ENCODE measurements at regions not wholly inside any gene's neighbourhood (a gene's known extent, or its start where the extent isn't known, plus 50 kb on each side); places are given as distances from the start of the nearest gene placed in this dataset.

GRCh38 chr6:132952031-132952867 is 137.9 kb downstream of the RPS12 start:
- TF ChIP-seq CTCF (IDR thresholded peaks at IDR 0.05; ENCODE audit: low read length, missing control alignments): no peak
- DNase-seq (ENCODE audit: low read depth): no peak
- no peak overlapping the region for H3K4me3 ChIP-seq (replicated peaks; ENCODE audit: low read depth, low read length)

- no peak for TF ChIP-seq CTCF (IDR thresholded peaks at IDR 0.05; ENCODE audit: low read length, missing control alignments)
Measured at GRCh38 chr6:132952986-132953385, 138.6 kb downstream of the RPS12 start.

GRCh38 chr6:132954222-132954621 is 139.9 kb downstream of the RPS12 start:
- no peak for DNase-seq (ENCODE audit: low read depth)
- no peak for TF ChIP-seq CTCF (IDR thresholded peaks at IDR 0.05; ENCODE audit: low read length, missing control alignments)

More at GRCh38 chr6:132952986-132953385, 138.6 kb downstream of the RPS12 start:
- no peak overlapping the region for H3K4me3 ChIP-seq (replicated peaks; ENCODE audit: low read depth, low read length)
- DNase-seq (ENCODE audit: low read depth): no peak

GRCh38 chr6:132954936-132955335 is 140.6 kb downstream of the RPS12 start:
- H3K4me3 ChIP-seq (replicated peaks; ENCODE audit: low read depth, low read length): no peak overlapping the region
- no peak for TF ChIP-seq CTCF (IDR thresholded peaks at IDR 0.05; ENCODE audit: low read length, missing control alignments)
- no peak for DNase-seq (ENCODE audit: low read depth)

More at GRCh38 chr6:132954222-132954621, 139.9 kb downstream of the RPS12 start:
- no peak overlapping the region for H3K4me3 ChIP-seq (replicated peaks; ENCODE audit: low read depth, low read length)

GRCh38 chr6:132959639-132960326 is 145.4 kb downstream of the RPS12 start:
- H3K4me3 ChIP-seq (replicated peaks; ENCODE audit: low read depth, low read length): no peak overlapping the region
- DNase-seq (ENCODE audit: low read depth): no peak
- TF ChIP-seq CTCF (IDR thresholded peaks at IDR 0.05; ENCODE audit: low read length, missing control alignments): no peak

- no peak for DNase-seq (ENCODE audit: low read depth)
- TF ChIP-seq CTCF (IDR thresholded peaks at IDR 0.05; ENCODE audit: low read length, missing control alignments): no peak
- no peak overlapping the region for H3K4me3 ChIP-seq (replicated peaks; ENCODE audit: low read depth, low read length)
Measured at GRCh38 chr6:132960720-132961119, 146.4 kb downstream of the RPS12 start.

Data from fibroblast of pulmonary artery (primary cell).